A549 (cell line): ENCODE measurements at regions not wholly inside any gene's neighbourhood (a gene's known extent, or its start where the extent isn't known, plus 50 kb on each side); places are given as distances from the start of the nearest gene placed in this dataset.
"Not testable (repeated sequence)": the region's sequence is repeated elsewhere in the genome, so short reads cannot be mapped to it uniquely, and the experiment has no call there.

Experiments used
- ATAC-seq, 2 experiments: fragments of 200-7000 bp in 1 of 2; fragments of >200 bp in 1 of 2; cut with Nextera tagmentation in 1 of 2; cut with Tn5 transposase in 1 of 2; 3 replicates each; pipeline versions ENCODE4 v1.8.0 to v1.9.1; 2018 to 2020; ENCODE audit warnings: mild to moderate bottlenecking in 1 of 2, moderate library complexity in 1 of 2
- CTCF ChIA-PET: fragments of 300-600 bp; sonication (Branson Sonifier 250); formaldehyde crosslinking; extraction: SDS; loops from one replicate; lab custom pipeline; 2021; ENCODE audit warnings: antibody characterized with exemption, inconsistent platforms; lab: Yijun Ruan, JAX
- POLR2A ChIA-PET: fragments of 350-600 bp; formaldehyde crosslinking; extraction: SDS; loops from one replicate; lab custom pipeline; 2021; ENCODE audit warnings: antibody characterized with exemption, inconsistent platforms; lab: Yijun Ruan, JAX
- DNase-seq, 2 experiments: peaks; one replicate each; pipeline versions ENCODE4 v3.0.0 to v3.0.0-alpha.2; 2011 to 2016; ENCODE audit warnings: low read depth in 1 of 2, low spot score in 1 of 2
- FAIRE-seq: peaks from 2 replicates; lab custom pipeline; 2011; peaks lifted over from hg19 to GRCh38; lab: Jason Lieb, UNC
- H3K27ac ChIP-seq, 2 experiments: fragments of >200 bp; sonication (Bioruptor Twin); formaldehyde crosslinking; 3 replicates each; pipeline ENCODE4 v1.5.1; 2016 to 2017
- H3K4me1 ChIP-seq: fragments of >200 bp; sonication (Bioruptor Twin); formaldehyde crosslinking; 3 replicates; pipeline ENCODE4 v1.6.1; 2016
- H3K4me2 ChIP-seq: fragments of >200 bp; sonication (Bioruptor Twin); formaldehyde crosslinking; 3 replicates; pipeline ENCODE4 v1.6.1; 2016
- H3K4me3 ChIP-seq: fragments of >200 bp; sonication (Bioruptor Twin); formaldehyde crosslinking; 3 replicates; pipeline ENCODE4 v1.5.1; 2016
- H3K9me3 ChIP-seq: fragments of >200 bp; sonication (Bioruptor Twin); formaldehyde crosslinking; 3 replicates; pipeline ENCODE4 v1.6.1; 2016
- CBX2 ChIP-seq: fragments of 200-600 bp; sonication (generic); IDR thresholded peaks from 2 replicates; pipeline ENCODE4 v1.6.1; 2016; ENCODE audit warnings: low read depth, mild to moderate bottlenecking, borderline replicate concordance
- CEBPB ChIP-seq, 2 experiments: fragments of >200 bp in 1 of 2; sonication (Bioruptor Twin) in 1 of 2; formaldehyde crosslinking in 1 of 2; IDR thresholded peaks; 2 replicates each; pipeline ENCODE4 v1.6.1; 2012 to 2016
- CHD2 ChIP-seq: fragments of 150-350 bp; IDR thresholded peaks from 2 replicates; pipeline ENCODE4 v1.6.1; 2014; ENCODE audit warnings: low read length; ENCODE audit not compliant: partially characterized antibody
- CHD4 ChIP-seq: fragments of 200-600 bp; sonication (generic); IDR thresholded peaks from 2 replicates; pipeline ENCODE4 v1.6.1; 2016; ENCODE audit warnings: antibody characterized with exemption, mild to moderate bottlenecking, borderline replicate concordance
- EHF ChIP-seq: fragments of 250-450 bp; sonication (Bioruptor Pico); IDR thresholded peaks from 2 replicates; pipeline ENCODE4 v1.5.0; 2020; ENCODE audit warnings: mild to moderate bottlenecking
- EHMT2 ChIP-seq: fragments of 200-600 bp; sonication (generic); IDR thresholded peaks from 2 replicates; pipeline ENCODE4 v1.6.1; 2016; ENCODE audit warnings: antibody characterized with exemption, low read depth, mild to moderate bottlenecking, moderate library complexity
- EP300 ChIP-seq, 2 experiments: fragments of >200 bp; sonication (Bioruptor Twin); formaldehyde crosslinking; IDR thresholded peaks; 2 replicates in 1 of 2; 3 replicates in 1 of 2; pipeline ENCODE4 v1.6.1; 2016 to 2017
- FOSB ChIP-seq: fragments of 250-450 bp; sonication (Bioruptor Pico); IDR thresholded peaks from 2 replicates; pipeline ENCODE4 v1.5.0; 2020; ENCODE audit warnings: mild to moderate bottlenecking, moderate library complexity
- FOSL2 ChIP-seq, 2 experiments: fragments of 450-650 bp in 1 of 2; fragments of >200 bp in 1 of 2; sonication (Bioruptor Twin) in 1 of 2; formaldehyde crosslinking; IDR thresholded peaks; 2 replicates each; pipeline versions ENCODE4 v1.5.0 to v1.6.1; 2016 to 2020; ENCODE audit warnings: mild to moderate bottlenecking in 1 of 2, moderate library complexity in 1 of 2
- HOXA7 ChIP-seq: fragments of 250-450 bp; sonication (Bioruptor Pico); IDR thresholded peaks from 2 replicates; pipeline ENCODE4 v1.5.0; 2020; ENCODE audit warnings: mild to moderate bottlenecking, moderate library complexity
- KDM5A ChIP-seq: fragments of 200-600 bp; sonication (generic); IDR thresholded peaks from 2 replicates; pipeline ENCODE4 v1.6.1; 2016; ENCODE audit warnings: antibody characterized with exemption, mild to moderate bottlenecking
- MAFK ChIP-seq: fragments of 450-650 bp; IDR thresholded peaks from 2 replicates; pipeline ENCODE4 v1.6.1; 2014; ENCODE audit not compliant: partially characterized antibody
- MYC ChIP-seq: IDR thresholded peaks from 2 replicates; pipeline ENCODE4 v1.6.1; 2012; ENCODE audit warnings: mild to moderate bottlenecking, inconsistent platforms, low read length, improper control_type of control experiment, borderline replicate concordance
- PBX3 ChIP-seq: IDR thresholded peaks from 2 replicates; pipeline ENCODE4 v1.6.1; 2012
- POLR2A ChIP-seq: IDR thresholded peaks from 2 replicates; pipeline ENCODE4 v1.6.1; 2012; ENCODE audit warnings: mild to moderate bottlenecking, low read length
- RAD21 ChIP-seq, 2 experiments: fragments of >200 bp in 1 of 2; sonication (Bioruptor Twin) in 1 of 2; formaldehyde crosslinking in 1 of 2; IDR thresholded peaks in 1 of 2; conservative IDR thresholded peaks in 1 of 2; 2 replicates in 1 of 2; 3 replicates in 1 of 2; pipeline ENCODE4 v1.6.1; 2012 to 2018; ENCODE audit warnings: inconsistent platforms in 1 of 2
- RFX5 ChIP-seq: fragments of 450-650 bp; IDR thresholded peaks from 2 replicates; pipeline ENCODE4 v1.7.1; 2014; ENCODE audit warnings: antibody characterized with exemption, mild to moderate bottlenecking, moderate library complexity
- SMC3 ChIP-seq: fragments of >200 bp; sonication (Bioruptor Twin); formaldehyde crosslinking; IDR thresholded peaks from 3 replicates; pipeline ENCODE4 v1.6.1; 2018; ENCODE audit warnings: inconsistent platforms
- TFCP2L1 ChIP-seq: fragments of 250-450 bp; sonication (Bioruptor Pico); IDR thresholded peaks from 2 replicates; pipeline ENCODE4 v1.5.0; 2021; ENCODE audit warnings: mild to moderate bottlenecking
- ZC3H11A ChIP-seq: fragments of 450-650 bp; IDR thresholded peaks from 2 replicates; pipeline ENCODE4 v1.6.1; 2014; ENCODE audit warnings: antibody characterized with exemption, mild to moderate bottlenecking
- ZSCAN20 ChIP-seq: fragments of 250-450 bp; sonication (Bioruptor Pico); IDR thresholded peaks from 2 replicates; pipeline ENCODE4 v1.8.0; 2022; ENCODE audit warnings: mild to moderate bottlenecking, moderate library complexity
- WGBS: methylation state at CpG from one replicate; pipeline ENCODE4 v1.1.6; 2017; ENCODE audit errors: missing lambda C conversion rate; 5-methylcytosine and 5-hydroxymethylcytosine counted together
- TF ChIP-seq, protein P1 (sequence below): fragments of 150-350 bp; IDR thresholded peaks from 2 replicates; pipeline ENCODE4 v1.6.1; 2014; ENCODE audit warnings: low read depth, mild to moderate bottlenecking, low read length
- TF ChIP-seq, protein P2 (sequence below): fragments of >200 bp; sonication (Bioruptor Twin); formaldehyde crosslinking; IDR thresholded peaks from 3 replicates; pipeline ENCODE4 v1.5.1; 2016

- 12% methylated on average over 4 of the region's 4 CpGs for WGBS
- no peak overlapping the region for H3K27ac ChIP-seq
- TF ChIP-seq, protein P1, sequence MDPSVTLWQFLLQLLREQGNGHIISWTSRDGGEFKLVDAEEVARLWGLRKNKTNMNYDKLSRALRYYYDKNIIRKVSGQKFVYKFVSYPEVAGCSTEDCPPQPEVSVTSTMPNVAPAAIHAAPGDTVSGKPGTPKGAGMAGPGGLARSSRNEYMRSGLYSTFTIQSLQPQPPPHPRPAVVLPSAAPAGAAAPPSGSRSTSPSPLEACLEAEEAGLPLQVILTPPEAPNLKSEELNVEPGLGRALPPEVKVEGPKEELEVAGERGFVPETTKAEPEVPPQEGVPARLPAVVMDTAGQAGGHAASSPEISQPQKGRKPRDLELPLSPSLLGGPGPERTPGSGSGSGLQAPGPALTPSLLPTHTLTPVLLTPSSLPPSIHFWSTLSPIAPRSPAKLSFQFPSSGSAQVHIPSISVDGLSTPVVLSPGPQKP: no peak
- no peak for TF ChIP-seq TFCP2L1 (CRISPR knock-in tag)
- TF ChIP-seq CBX2: no peak
- no peak for TF ChIP-seq CHD4
- TF ChIP-seq CEBPB (IDR thresholded peaks at IDR 0.05): no peak
- TF ChIP-seq HOXA7 (CRISPR knock-in tag): no peak
- no peak for TF ChIP-seq FOSB
- no peak for TF ChIP-seq RAD21 (conservative IDR thresholded peaks at IDR 0.05 in 1 of 2, IDR thresholded peaks at IDR 0.05 in 1 of 2)
- TF ChIP-seq POLR2A: no peak
- TF ChIP-seq, protein P2, sequence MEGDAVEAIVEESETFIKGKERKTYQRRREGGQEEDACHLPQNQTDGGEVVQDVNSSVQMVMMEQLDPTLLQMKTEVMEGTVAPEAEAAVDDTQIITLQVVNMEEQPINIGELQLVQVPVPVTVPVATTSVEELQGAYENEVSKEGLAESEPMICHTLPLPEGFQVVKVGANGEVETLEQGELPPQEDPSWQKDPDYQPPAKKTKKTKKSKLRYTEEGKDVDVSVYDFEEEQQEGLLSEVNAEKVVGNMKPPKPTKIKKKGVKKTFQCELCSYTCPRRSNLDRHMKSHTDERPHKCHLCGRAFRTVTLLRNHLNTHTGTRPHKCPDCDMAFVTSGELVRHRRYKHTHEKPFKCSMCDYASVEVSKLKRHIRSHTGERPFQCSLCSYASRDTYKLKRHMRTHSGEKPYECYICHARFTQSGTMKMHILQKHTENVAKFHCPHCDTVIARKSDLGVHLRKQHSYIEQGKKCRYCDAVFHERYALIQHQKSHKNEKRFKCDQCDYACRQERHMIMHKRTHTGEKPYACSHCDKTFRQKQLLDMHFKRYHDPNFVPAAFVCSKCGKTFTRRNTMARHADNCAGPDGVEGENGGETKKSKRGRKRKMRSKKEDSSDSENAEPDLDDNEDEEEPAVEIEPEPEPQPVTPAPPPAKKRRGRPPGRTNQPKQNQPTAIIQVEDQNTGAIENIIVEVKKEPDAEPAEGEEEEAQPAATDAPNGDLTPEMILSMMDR: no peak
- TF ChIP-seq SMC3: no peak
- no peak for TF ChIP-seq ZSCAN20 (CRISPR knock-in tag)
- no peak for TF ChIP-seq RFX5
- no peak for TF ChIP-seq KDM5A
- no peak for TF ChIP-seq ZC3H11A
- no peak for TF ChIP-seq MYC
- TF ChIP-seq FOSL2 (IDR thresholded peaks at IDR 0.05): no peak
- TF ChIP-seq FOSL2 (CRISPR knock-in tag; IDR thresholded peaks at IDR 0.05): no peak
- no peak for TF ChIP-seq EP300 (IDR thresholded peaks at IDR 0.05)
- no peak for TF ChIP-seq CHD2
- H3K9me3 ChIP-seq: no peaks in the 10 kb centered on the region
- H3K4me3 ChIP-seq: no peak overlapping the region
- no peak overlapping the region for H3K4me2 ChIP-seq
- DNase-seq (no peak), ATAC-seq (no peak), FAIRE-seq (no peak)
- CTCF ChIA-PET: no interaction called here
- no peaks in the 10 kb centered on the region for H3K4me1 ChIP-seq
- POLR2A ChIA-PET: no interaction called here
These were observed 1532.7 kb downstream of the HACE1 start for GRCh38 chr6:103326760-103327757.

- FAIRE-seq (no peak), ATAC-seq (no peak)
- no peak overlapping the region for H3K4me2 ChIP-seq
These were observed 1546.3 kb downstream of the HACE1 start for GRCh38 chr6:103313432-103313831.

GRCh38 chr6:103294376-103294775 lies 1565.3 kb downstream of the HACE1 start:
- FAIRE-seq, ATAC-seq, POLR2A ChIA-PET, H3K4me2 ChIP-seq, CTCF ChIA-PET, H3K4me3 ChIP-seq, DNase-seq, H3K4me1 ChIP-seq, H3K9me3 ChIP-seq, H3K27ac ChIP-seq: not testable (repeated sequence)
- WGBS: 0% methylated on average over 1 of the region's 35 CpGs

More at GRCh38 chr6:103313432-103313831, 1546.3 kb downstream of the HACE1 start:
- CTCF ChIA-PET: no interaction called here
- no peaks in the 10 kb centered on the region for H3K9me3 ChIP-seq
- TF ChIP-seq MAFK (no peak), EHMT2 (no peak), PBX3 (no peak), CHD2 (no peak), EHF (CRISPR knock-in tag) (no peak), HOXA7 (CRISPR knock-in tag) (no peak)
- TF ChIP-seq, all 56 proteins: peak for 0
- Histone ChIP-seq H3K4me1 (no peaks in the 10 kb centered on the region), H3K4me3 (no peak overlapping the region), H3K27ac (no peak overlapping the region)
- POLR2A ChIA-PET: no interaction called here
- no peak for DNase-seq
